AG09309 (cell line): ENCODE measurements at regions not wholly inside any gene's neighbourhood (a gene's known extent, or its start where the extent isn't known, plus 50 kb on each side); places are given as distances from the start of the nearest gene placed in this dataset.

Source experiments
- DNase-seq: peaks from one replicate; pipeline ENCODE4 v3.0.0-alpha.2; 2010; ENCODE audit warnings: low read depth
- H3K4me3 ChIP-seq: 2 replicates; pipeline ENCODE4 v1.5.1; 2011; ENCODE audit warnings: mild to moderate bottlenecking, low read depth, low read length, moderate library complexity; ENCODE audit not compliant: control insufficient read depth
- TF ChIP-seq, protein P1 (sequence below): IDR thresholded peaks from 2 replicates; pipeline ENCODE4 v1.5.1; 2011; ENCODE audit warnings: mild to moderate bottlenecking, low read depth, low read length, inconsistent platforms; ENCODE audit not compliant: insufficient read depth, control insufficient read depth; ENCODE audit errors: missing control alignments

DNA sequence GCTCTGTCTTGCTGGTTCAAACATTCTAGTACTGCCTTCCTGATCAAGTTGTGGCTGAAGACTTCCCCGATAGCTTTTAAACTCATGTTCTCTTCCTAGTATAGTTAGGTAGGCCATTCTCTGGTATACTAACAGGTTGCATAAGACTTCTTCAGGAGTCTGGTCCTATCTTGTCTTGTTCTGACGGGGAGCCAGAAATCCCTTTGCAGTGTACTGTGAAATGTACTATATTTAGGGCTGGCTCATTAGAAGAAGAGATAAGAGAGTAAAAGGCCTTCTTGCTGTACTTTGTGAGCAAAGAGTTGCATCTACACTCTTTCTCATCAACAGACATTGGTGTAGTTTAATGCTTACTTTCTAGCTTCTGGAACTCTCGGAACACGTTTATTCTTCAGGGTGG lies 331.9 kb downstream of the NUP35 start:
- DNase-seq, result no peak
- TF ChIP-seq, protein P1, sequence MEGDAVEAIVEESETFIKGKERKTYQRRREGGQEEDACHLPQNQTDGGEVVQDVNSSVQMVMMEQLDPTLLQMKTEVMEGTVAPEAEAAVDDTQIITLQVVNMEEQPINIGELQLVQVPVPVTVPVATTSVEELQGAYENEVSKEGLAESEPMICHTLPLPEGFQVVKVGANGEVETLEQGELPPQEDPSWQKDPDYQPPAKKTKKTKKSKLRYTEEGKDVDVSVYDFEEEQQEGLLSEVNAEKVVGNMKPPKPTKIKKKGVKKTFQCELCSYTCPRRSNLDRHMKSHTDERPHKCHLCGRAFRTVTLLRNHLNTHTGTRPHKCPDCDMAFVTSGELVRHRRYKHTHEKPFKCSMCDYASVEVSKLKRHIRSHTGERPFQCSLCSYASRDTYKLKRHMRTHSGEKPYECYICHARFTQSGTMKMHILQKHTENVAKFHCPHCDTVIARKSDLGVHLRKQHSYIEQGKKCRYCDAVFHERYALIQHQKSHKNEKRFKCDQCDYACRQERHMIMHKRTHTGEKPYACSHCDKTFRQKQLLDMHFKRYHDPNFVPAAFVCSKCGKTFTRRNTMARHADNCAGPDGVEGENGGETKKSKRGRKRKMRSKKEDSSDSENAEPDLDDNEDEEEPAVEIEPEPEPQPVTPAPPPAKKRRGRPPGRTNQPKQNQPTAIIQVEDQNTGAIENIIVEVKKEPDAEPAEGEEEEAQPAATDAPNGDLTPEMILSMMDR, result no peak
- H3K4me3 ChIP-seq, result no peak overlapping the region

DNA sequence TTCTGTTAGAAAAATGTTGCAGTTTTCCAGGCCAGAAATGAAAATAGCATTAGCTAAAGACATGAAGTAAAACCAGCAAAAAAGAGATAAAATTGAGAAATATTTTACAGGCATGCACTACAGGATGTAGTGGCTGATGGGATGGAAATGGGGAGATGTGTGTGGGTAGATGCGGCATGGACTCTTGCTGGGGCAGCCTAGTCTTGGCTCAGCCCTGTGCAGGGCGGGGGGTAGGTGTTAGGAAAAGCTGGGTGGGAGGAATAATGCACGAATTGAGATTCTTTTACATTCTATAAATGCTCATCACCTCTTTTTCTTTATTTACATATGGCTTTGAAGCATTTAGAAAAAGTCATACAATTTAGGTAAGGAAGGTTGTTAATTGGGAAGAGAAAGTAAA lies 334.2 kb downstream of the NUP35 start:
- TF ChIP-seq, protein P1, result no peak
- no peak for DNase-seq
- no peak overlapping the region for H3K4me3 ChIP-seq

DNA sequence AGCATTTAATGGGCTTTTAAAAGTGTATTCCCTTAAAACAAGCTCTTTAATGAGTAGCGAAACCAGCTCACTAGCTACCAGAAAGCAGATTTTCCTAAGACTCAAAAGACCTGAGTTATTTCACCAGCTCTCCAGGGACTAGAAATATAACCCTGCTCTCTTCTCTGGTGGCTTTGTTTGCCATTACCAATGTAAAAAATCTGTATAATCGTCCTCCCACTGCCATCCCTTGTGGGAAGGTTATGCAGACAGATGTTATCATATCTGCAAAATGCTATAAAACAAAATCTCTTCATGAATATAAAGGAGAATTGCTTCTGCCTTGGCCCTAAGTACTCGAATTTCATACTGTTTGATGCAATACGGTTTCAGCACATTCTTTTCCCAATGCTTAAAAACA lies 335.2 kb downstream of the NUP35 start:
- TF ChIP-seq, protein P1, result no peak
- DNase-seq, result no peak
- no peak overlapping the region for H3K4me3 ChIP-seq

DNA sequence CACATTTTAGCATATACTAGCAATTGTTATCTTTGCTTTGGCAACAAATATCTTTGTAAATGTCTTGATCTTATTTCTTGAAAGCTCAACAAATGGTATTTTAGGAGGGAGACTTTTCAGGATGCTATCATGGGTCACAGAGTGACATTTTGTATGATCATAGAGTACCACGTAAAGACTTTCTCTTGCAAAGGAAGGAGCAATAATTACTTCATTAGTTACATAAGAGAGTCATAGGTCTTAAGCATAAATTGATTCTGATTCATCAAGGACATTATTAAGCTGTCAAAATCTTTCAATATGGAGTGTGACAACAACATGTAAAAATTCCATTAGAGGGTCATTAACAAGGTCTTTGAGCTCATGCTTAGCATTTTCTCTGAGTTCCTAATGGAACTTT lies 339.6 kb downstream of the NUP35 start:
- TF ChIP-seq, protein P1, result no peak
- H3K4me3 ChIP-seq, result no peak overlapping the region
- no peak for DNase-seq

DNA sequence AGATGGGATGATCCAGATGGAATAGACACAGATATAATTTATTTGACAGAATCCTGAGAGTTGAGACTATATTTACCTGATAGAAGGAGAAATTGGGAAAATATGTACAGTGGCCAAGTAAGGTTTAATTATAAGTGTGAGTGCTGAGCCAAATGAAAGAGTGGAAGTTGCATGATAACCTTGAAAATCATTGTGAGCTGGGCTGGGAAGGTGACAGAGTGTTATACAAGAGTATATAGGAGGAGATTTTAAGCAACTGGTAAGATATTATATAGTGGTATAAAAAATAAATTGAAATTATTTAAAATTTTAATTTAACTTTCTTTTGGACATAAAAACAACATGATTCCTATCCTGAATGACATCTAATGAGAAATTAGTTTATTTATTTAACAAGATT lies 340.8 kb downstream of the NUP35 start:
- no peak overlapping the region for H3K4me3 ChIP-seq
- TF ChIP-seq, protein P1, result no peak
- DNase-seq, result no peak

DNA sequence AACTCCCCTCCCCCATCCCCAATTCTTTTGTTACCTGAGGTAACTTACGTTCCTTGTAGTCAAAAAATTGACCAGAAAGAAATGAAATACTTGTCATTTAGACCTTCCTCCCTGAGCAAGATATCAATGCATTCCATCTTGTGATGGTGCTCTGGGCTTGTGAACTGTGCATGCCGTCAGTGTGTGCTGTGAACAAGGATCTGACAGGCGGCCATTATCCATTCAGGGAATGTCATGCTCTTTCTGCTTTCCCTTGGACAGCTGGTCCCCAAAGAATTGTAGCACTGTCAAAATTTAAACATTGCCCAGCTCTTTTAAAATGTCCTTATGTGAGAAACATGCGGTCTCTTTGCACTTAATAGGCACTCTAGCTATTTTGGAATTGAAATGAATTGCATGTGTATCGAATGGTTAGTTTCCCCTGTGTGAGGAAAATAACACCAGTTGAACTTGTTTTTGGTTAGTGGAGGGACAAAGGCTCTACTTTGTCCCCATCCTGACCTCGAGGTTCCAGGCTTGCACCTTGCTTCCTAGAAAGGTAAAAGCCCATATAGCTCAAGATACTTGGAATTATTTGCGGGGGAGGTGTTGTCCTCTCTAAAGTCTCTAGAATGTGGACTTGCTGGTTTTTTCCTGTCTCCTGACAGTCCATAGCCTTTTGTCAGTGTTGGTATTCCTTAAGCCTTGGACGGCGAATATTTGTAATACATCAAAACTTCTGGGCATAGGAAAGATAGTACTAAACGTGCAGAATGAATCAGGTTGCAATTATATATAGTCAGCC lies 350.9 kb downstream of the NUP35 start:
- no peak overlapping the region for H3K4me3 ChIP-seq
- TF ChIP-seq, protein P1, result no peak
- DNase-seq, result no peak
